Right lobe of liver (tissue), 4 donors: ENCODE measurements at regions not wholly inside any gene's neighbourhood (a gene's known extent, or its start where the extent isn't known, plus 50 kb on each side); places are given as distances from the start of the nearest gene placed in this dataset.

Experiments
- POLR2A ChIP-seq: fragments of 450-650 bp; IDR thresholded peaks from one replicate; pipeline ENCODE4 v1.6.1; 2017; ENCODE audit warnings: antibody characterized with exemption, mild to moderate bottlenecking
- TF ChIP-seq, protein P1 (sequence below), 4 donors: fragments of 200-600 bp in 3 of 4; fragments of 450-650 bp in 1 of 4; IDR thresholded peaks; one replicate each; pipeline versions ENCODE4 v1.5.1 to v1.8.0; 2016 to 2022; ENCODE audit warnings: antibody characterized with exemption in 4 of 4, mild to moderate bottlenecking in 2 of 4
- donor health status: DM: no; HTN: no; CAD: no.
- donor health status: DM: no; HTN: no; CAD: no.
- donor health status: DM: no; HTN: yes; CAD: no.

DNA sequence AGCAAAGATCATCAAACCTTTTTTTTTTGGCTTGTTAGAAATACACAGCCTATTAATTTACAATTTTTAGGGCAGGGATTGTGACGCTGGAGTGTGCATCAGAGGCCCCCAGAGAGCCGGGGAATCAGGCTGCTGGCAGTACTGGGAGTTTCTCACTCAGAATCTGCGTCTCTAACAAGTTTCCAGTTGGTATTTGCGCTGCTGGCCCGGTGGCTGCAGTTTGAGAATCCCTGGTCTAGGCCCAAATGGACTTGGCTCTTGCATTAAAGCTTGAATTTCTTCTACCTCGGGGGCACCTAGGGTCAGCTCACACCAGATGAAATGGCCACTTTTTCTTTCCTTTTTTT, 150.9 kb upstream of the CIBAR2 start:
- TF ChIP-seq, protein P1, sequence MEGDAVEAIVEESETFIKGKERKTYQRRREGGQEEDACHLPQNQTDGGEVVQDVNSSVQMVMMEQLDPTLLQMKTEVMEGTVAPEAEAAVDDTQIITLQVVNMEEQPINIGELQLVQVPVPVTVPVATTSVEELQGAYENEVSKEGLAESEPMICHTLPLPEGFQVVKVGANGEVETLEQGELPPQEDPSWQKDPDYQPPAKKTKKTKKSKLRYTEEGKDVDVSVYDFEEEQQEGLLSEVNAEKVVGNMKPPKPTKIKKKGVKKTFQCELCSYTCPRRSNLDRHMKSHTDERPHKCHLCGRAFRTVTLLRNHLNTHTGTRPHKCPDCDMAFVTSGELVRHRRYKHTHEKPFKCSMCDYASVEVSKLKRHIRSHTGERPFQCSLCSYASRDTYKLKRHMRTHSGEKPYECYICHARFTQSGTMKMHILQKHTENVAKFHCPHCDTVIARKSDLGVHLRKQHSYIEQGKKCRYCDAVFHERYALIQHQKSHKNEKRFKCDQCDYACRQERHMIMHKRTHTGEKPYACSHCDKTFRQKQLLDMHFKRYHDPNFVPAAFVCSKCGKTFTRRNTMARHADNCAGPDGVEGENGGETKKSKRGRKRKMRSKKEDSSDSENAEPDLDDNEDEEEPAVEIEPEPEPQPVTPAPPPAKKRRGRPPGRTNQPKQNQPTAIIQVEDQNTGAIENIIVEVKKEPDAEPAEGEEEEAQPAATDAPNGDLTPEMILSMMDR (IDR thresholded peaks at IDR 0.05), result no peak
- TF ChIP-seq POLR2A, result no peak
